HG02588 (cell line): ENCODE measurements at regions not wholly inside any gene's neighbourhood (a gene's known extent, or its start where the extent isn't known, plus 50 kb on each side); places are given as distances from the start of the nearest gene placed in this dataset.

ENCODE experiments used
- ATAC-seq: cut with Tn5 transposase; IDR thresholded peaks from one replicate; pipeline ENCODE4 v1.9.1; 2021; ENCODE audit warnings: mild to moderate bottlenecking, moderate library complexity; ENCODE audit not compliant: unreplicated experiment

DNA sequence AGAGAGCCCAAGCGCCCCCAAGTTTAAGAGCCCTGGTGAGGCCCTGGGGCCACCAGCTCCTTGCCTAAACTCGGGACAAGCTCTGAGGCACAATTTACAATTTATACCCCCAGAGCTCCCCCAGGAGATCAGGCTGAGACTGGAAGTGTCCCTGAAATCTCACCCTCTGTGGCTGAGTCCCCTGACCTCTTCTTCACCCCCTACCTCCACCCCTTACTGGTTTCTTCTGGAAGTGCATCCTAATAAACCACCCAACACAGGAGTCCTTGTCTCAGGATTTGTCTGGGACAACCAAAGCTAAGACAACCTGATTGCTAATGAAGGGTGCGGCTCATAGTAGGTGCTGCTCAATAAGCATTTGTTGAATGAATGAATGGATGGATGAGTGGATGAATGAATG lies 206.4 kb downstream of the BCL11B start:
- ATAC-seq: no peak

DNA sequence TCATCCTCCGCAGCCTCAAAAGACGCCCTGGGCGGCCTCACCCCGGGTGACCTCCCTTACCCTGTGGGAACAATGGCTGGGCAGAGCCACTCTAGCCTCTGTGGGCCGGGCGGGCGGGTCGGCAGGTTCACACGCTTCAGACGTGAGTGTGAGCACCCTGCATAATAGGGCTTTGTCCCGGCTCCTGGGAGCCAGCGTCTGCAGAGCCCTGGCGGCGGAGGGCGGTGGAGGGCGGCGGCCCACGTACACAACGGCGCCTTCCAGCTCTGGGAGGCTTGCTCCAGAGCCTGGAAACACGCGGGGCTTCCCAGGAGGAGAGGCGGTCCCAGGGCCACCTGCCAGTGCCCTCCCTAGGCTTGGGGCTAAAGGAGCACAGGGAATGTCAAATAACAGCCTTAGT lies 205.6 kb downstream of the BCL11B start:
- ATAC-seq: no peak

DNA sequence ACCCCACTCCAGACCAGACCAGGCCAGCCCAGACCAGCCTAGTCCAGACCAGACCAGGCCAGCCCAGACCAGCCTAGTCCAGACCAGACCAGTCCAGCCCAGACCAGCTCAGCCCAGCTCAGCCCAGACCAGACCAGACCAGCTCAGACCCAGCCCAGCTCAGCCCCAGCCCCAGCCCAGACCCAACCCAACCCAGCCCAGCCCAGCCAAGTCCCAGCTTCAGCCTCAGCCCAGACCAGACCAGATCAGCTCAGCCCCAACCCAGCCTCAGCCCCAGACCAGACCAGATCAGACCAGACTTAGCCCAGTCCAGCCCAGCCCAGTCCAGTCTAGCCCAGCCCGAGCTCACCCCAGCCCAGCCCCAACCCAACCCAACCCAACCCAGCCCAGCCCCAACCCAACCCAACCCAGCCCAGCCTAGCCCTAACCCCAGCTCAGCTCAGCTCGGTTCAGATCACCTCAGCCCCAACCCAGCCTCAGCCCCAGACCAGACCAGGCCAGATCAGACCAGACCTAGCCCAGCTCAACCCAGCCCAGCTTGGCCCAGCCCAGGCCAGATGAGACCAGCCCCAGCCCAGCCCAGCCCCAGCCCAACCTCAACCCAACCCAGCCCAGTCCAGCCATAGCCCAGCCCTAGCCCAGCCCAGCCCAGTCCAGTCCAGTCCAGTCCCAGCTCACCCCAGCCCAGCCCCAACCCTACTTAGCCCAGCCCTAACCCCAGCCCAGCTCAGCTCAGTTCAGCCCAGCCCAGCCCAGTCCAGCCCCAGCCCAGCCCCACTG lies 204.7 kb downstream of the BCL11B start:
- ATAC-seq: no peak

DNA sequence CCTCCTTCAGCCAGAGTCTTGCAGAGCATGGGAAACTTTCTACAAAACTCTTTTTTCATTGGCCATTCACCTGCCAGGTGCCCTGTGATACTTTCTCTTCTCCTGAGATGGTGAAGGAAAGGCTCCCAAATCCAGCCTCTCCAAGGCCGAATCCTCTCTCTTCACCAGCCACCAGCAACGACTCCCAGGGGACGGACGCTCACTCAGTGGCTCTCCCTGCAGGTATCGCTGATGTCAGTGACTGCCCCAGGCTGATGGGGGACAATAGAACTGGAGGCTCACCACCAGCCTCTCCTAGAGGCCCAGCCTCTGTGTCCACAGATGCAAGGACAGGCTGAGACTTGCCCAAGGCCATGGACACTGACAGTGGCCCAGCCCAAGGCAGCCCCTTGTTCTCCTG lies 204.1 kb downstream of the BCL11B start:
- no peak for ATAC-seq

DNA sequence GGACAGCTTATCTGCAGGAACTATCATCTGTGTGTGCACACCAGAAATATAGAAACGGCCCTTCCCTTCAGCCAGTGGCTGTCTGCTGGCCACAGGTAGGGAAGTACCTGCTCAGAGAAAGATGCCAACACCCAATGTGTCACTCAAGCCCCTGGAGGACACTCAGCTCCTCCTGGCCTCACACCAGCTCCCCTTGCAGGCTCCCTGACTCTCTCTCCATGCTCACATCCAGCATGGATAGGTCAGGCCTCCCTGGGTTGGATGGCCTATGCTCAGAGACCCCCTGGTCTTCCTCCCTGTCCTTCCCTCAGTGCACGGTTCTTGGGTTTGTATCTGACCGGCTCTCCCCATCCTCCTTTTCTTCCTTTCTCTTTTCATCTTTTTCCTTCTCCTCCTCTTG lies 202.1 kb downstream of the BCL11B start:
- ATAC-seq: no peak

DNA sequence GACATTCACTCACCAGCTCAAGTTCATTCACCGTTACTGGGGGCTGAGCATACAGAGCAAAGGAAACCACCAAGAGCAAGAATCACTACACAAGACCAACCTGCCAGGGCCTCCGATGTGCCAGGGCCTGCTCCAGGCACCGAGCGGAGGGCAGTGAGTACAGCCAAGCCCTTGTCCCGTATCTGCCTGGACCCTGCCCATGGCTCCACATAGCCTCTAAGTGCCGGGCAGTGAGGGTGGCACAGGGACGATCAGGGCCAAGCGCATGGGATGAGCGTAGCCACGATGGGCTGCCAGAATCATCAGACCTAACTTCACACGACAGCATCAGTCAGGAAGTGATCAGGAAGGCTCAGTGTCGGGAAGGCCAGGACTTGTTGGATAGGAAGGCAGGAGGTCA lies 199.6 kb downstream of the BCL11B start:
- ATAC-seq: no peak

DNA sequence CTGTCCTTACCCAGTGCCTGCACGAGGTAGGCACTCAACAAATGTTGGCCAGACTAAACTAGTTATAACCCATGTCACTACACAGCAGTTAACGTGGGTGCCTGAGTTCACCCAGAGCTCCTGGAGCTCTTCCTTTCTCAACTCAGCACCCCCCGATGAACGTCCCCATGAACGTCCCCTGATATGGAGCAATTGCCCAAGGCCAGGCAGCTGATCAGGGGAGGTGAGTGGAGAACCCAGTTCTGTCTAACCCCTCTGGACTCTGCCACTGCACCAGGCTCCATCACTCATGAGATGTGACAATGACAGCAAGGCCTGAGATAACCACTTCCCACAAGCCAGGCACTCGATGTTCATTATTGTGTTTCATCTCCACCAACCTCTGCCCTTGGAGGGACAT lies 199.0 kb downstream of the BCL11B start:
- no peak for ATAC-seq

DNA sequence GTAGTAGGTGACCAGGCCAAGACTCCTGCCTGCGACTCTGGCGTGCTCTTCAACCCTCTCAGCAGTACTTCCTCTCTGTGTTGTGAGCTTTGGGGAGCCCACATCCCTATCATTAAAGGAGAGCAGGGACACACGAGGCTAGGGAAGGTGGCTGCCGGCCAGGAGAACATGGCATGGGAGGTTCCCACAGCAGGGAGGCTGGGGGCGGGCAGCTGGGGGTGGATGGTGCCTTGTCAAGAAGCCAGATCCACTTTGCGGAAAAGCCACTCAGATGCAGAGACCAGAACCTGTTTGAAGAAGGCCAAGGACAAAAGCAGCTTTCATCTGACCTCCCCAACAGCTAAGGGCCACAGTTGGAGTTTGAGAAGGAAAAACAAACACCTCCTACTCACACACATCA lies 198.6 kb downstream of the BCL11B start:
- no peak for ATAC-seq

DNA sequence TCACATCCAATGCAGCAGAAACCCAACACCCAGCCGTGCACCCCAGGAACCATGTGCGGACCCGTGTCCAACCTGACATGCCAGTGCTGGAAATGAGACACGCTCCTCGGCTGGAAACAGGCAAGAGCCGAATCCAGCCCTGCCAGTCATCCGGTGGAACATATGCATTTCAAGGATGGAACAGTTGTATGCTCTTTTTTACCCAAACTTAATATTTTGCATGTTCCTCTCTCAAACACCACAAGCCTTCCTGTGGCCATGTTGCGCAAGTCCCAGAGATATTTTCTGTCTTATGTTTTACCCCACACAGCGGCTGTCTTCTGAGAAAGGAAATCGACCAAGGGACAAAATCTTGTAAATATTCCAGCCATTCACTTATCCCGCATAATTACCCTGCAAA lies 196.9 kb downstream of the BCL11B start:
- no peak for ATAC-seq

DNA sequence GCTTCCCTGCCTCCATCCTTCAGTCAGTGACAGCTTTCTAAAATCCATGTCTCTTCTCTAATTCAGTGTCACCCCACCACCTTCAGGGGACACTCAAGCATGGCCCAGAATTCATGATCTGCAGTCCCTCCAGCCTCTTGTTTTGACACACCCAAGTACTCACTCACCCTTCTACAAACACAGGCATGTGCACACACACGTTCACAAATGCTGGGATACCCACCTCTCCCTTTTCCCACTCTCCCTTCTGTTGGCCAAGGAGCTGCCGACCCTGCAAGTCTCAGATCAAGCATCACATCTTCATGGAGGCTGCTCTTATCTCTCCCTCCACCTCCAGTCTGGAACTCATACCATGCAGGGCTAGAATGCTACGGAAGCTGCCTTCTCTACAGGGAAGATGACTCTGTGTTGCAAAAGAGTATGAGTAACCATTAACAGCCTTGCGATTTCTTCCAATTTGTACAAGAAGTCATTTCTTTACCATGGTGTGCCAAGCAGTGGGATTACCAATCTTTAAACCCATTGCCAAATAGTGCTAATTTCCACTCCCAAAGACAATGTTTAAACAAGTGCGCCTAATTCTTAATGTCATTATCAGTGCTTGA lies 196.1 kb downstream of the BCL11B start:
- ATAC-seq: no peak

DNA sequence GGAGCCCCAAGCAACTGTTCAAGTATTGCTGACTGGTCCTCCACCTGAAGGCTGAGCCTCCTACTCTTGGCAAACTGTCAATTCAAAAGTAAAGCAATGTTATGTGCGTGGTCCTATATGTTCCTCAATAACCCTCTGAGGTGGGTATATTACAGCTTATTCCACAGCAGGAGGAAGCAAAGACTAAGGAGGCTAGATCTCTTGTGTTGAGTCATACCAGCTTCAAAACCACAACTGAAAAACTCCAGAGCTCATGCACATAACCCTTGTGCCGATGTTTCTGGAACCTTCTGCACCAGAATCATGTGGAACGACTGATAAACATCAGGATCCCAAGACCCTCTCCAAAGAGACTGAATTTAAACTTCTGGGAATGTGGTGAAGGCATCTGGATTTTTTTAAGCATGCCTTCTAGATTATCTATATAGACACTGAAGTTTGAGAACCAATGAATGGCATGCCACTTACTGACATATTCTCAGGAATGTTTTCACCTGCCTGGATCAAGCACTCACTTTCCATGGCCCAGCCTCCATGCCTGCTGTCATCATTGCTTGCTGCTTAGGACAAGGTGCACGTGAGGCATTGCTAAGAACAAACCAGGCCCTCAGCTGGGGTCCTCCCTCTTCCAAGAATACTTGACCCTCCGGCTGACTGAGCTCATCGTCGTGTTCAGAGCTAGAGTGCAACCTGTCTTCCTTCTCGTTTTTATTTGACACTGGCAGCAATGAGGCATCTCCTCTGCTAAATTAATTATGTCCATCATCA lies 194.7 kb downstream of the BCL11B start:
- no peak for ATAC-seq

DNA sequence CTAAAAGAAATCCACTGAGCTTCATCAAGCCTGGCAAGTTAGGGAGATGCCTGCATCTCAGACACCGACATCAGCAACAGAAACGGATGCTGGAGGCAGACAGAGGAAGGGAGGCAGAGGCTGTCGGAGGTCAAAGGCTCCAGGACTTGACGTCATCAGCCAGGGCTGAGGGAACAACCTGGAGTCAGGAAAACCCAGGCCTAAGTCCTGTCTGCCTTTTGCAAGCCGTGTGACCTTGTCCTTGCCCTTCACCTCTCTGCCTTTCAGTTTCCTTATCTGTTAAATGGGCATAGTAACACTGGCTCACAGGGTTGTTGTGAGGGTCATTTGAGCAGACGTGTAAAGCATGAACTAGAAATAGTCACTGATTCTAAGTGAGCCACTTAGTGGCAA lies 194.2 kb downstream of the BCL11B start:
- ATAC-seq: no peak

DNA sequence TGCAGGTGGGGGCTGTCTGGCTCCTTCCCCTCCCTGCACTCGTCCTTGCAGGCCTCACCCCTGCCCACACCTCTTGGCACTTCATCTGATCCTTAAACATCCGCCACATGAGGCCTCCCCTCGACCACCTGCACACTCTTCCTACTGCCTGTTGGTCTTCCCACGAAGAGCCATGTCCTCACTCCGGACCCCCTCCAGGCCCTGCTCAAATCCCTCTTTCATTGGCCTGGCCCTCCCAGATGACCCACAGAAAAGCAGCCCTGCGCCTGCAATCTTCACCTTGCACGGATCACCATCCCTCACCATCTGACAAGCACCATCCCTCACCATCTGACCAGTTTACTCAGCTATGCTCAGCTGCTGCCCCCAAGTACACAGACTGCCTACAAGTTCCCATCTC lies 193.6 kb downstream of the BCL11B start:
- no peak for ATAC-seq

DNA sequence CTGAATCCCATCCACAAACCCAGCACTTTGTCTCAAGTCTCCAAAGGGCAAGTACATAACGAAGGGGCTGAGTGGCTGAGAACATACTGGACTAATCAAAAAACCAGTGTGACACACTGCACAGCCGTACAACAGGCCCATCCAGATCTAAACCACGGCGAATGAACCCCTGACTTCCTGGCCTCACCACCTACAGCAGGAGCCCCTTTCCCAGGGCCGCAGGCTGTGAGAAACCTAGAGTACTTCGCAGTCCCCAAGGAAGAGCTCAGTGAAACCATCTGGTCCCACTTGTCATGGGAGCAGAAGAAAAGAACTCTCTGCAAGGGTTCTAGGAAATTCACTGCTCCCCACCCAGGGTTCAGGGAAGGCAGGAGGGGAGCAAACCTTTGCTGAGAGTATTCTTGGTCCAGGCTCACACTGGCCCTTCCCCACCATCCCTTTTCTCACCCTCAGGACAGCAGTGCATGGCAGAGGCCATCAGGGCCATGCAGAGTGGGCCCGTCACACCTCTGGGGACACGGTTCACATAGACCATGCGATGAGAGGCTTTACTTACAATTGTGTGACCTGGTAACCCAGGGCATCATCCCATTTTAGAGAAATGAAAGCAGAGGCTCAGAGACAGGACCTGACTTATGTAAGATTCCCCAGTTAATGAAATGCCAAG lies 192.8 kb downstream of the BCL11B start:
- no peak for ATAC-seq

DNA sequence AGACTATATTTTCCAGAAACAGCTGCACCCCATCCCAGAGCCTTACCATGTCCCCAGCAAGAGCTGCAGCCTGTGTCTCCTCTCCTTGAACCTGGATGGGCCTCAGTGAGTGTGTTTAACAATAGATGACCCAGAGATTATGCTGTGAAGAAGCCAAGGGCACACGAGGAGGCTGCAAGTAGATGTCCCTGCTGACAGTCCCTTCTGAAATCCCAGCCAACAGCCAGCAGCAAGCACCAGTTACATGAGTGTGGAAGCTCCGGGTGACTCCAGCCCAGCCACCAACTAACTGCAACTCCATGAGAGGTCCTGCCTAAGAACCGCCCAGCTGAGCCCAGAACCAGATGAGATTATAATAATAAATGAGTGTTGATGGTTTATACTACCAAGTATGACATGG lies 191.7 kb downstream of the BCL11B start:
- no peak for ATAC-seq

DNA sequence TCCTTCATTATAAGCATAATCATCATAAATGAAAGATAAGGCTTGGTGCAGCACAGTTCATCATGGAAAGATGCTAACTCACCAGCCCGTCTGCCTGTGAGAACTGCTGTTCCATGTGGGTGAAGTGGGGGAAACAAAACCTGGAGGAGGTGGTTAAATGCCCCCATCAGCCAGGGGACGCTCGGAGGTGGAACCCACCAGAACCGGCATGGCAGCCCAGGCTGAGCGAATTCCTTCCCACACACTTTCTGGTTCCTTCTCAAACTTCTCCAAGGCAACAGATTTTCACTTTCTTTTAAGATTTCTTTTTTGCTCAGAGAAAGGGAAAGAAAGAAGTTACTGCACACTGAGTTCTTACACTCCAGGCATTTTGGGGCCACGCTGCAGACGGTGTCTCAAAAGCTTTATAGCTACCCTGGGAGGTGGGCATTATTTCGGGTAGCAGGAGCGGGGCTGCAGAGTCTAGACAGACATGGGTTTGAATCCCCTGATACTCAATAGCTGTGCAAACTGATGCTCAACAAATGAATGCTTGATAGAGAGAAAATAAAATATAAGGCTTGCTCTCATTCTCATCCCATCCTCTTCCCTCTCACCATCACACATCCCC lies 190.7 kb downstream of the BCL11B start:
- ATAC-seq: no peak

DNA sequence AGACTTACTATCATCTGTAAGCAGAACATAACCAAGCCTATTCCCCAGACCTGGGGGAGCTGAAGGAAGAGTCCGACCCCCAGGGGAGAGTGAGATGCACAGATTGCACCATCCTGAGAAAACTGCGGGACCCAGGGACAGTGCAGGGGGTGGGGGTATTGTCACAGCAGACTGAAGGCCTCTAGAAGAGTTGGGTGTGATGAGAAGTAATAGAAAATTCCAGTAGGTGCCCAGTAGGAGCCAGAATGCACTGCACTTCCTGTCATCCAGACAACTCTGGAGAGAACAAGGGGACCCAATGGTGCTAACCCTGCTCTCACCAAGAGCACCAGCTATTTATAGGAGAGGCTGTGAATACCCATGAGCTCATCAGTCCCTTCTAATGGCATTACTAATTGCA lies 190.1 kb downstream of the BCL11B start:
- no peak for ATAC-seq

DNA sequence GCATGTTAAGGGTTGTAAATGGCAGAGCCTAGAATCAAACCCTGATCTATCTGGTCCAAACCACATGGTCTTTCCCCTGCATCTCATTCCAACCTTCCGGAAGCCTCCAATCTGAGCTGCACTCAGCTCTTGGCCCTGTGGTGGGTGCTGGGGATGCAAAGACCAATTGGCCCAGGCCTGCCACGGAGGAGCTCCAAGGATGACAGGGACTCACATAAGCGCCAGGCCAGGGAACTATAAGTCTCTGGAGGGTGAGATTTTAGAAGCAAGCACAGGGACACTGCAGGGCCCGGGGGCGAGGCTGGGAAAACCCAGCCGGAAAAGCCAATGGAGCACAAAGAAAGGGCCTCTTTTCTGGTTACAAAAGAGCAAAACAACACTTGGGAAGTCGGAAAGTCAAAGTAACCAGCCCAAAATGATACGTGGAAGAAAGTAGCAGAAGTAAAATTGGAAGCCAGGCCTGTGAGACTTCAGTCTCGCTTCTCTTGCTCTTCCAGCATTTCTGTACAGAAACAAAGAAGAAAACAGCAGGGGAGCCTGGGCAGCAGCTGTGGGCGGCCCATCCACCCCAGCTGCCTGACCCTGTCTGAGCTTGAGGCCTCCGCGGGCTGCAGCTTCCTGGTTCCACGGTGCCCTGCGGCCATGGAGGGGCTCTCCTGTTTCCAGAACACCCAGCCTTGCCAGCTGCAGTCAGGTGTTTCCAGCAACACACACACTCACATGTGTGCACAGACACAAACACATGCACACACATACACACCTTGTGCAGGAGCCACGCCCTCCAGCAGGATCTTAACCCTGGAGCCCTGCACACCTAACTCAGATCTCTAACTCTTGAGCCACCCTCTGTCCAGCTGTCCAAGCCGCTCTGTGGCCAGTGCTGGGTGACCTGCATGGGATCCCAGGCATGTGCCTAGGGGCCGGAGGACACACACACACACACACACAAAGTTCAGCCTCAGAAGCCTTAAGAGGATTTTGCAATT lies 178.2 kb downstream of the BCL11B start:
- no peak for ATAC-seq

DNA sequence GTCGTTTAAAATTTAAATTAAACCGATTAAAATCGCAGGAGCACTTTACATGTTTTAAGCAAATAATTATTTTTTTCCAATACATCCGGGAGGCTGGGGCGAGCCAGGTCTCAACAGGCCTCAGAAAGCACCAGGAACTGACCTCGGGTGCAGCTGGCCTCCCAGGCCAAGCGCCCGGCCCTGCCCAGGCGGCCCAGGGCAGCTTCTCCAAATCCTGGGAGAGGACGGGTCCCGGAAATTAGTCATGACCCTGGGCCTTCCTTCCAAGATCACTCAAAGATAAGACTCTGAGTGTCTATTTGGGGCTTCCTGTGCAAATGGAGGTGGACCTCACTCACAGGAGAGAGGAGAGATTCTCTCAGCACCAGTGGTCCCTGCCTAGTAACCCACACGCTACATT lies 177.1 kb downstream of the BCL11B start:
- no peak for ATAC-seq

DNA sequence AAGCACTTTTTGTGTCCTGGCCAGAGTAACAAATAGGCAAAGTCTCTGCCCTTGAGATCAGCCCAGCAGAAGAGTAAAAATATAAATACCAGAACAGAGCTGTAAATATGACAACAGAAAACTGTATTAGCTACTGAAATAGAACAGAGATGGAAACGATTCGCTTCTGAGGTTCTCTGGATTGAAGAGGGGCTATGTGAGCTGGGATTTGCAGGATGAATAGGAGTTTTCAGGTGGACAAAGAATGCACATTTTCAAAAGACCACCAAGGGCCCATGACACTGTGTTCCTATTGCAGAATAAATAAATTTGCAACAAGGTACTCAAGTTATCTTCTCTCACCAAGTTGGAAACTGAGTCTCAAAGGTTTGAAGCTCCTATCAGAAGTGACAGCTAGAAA lies 176.6 kb downstream of the BCL11B start:
- ATAC-seq: no peak
